MCF 10A (cell line): ENCODE measurements at regions not wholly inside any gene's neighbourhood (a gene's known extent, or its start where the extent isn't known, plus 50 kb on each side); places are given as distances from the start of the nearest gene placed in this dataset.

Experiments used
- BruUV-seq: library from RNA; stranded (reverse); fragments of 400-500 nt; replicated peaks from 2 replicates; lab custom pipeline; 2021; lab: Mats Ljungman, UMichigan
- CTCF ChIA-PET: fragments of 300-600 bp; sonication (Branson Sonifier 250); formaldehyde crosslinking; extraction: SDS; loops from one replicate; lab custom pipeline; 2021; ENCODE audit warnings: antibody characterized with exemption, inconsistent platforms; lab: Yijun Ruan, JAX
- POLR2A ChIA-PET: fragments of 300-600, 350-650 bp; sonication (Branson Sonifier 250); formaldehyde crosslinking; extraction: SDS; loops from one replicate; lab custom pipeline; 2020; ENCODE audit warnings: antibody characterized with exemption, inconsistent platforms; lab: Yijun Ruan, JAX
- DNase-seq: peaks from one replicate; pipeline ENCODE4 v3.0.0-alpha.2; 2018; ENCODE audit not compliant: unreplicated experiment
- H3K27ac Mint-ChIP-seq: one replicate; pipeline ENCODE4 v1.8.0; 2022; ENCODE audit warnings: mild to moderate bottlenecking, low read depth, mixed read lengths; ENCODE audit not compliant: unreplicated experiment
- H3K27me3 Mint-ChIP-seq: one replicate; pipeline ENCODE4 v1.8.0; 2022; ENCODE audit warnings: mixed read lengths; ENCODE audit not compliant: insufficient read depth, unreplicated experiment
- H3K36me3 Mint-ChIP-seq: one replicate; pipeline ENCODE4 v1.8.0; 2022; ENCODE audit warnings: mild to moderate bottlenecking, moderate library complexity, mixed read lengths; ENCODE audit not compliant: insufficient read depth, unreplicated experiment
- H3K4me1 Mint-ChIP-seq: one replicate; pipeline ENCODE4 v1.8.0; 2022; ENCODE audit warnings: mixed read lengths; ENCODE audit not compliant: insufficient read depth, unreplicated experiment
- H3K4me3 Mint-ChIP-seq: one replicate; pipeline ENCODE4 v1.8.0; 2022; ENCODE audit warnings: mild to moderate bottlenecking, moderate library complexity, mixed read lengths; ENCODE audit not compliant: unreplicated experiment
- H3K9me3 Mint-ChIP-seq: one replicate; pipeline ENCODE4 v1.8.0; 2022; ENCODE audit warnings: mixed read lengths; ENCODE audit not compliant: unreplicated experiment
- intact Hi-C: fragments of 100-400 bp; cut with micrococcal nuclease; formaldehyde crosslinking; loops from 2 replicates; pipeline ENCODE4 v1.14.1; 2022
- TF ChIP-seq, protein P1 (sequence below): fragments of 200-600 bp; IDR thresholded peaks from one replicate; pipeline ENCODE4 v1.8.0; 2022; ENCODE audit warnings: antibody characterized with exemption, mild to moderate bottlenecking; ENCODE audit not compliant: unreplicated experiment

DNA sequence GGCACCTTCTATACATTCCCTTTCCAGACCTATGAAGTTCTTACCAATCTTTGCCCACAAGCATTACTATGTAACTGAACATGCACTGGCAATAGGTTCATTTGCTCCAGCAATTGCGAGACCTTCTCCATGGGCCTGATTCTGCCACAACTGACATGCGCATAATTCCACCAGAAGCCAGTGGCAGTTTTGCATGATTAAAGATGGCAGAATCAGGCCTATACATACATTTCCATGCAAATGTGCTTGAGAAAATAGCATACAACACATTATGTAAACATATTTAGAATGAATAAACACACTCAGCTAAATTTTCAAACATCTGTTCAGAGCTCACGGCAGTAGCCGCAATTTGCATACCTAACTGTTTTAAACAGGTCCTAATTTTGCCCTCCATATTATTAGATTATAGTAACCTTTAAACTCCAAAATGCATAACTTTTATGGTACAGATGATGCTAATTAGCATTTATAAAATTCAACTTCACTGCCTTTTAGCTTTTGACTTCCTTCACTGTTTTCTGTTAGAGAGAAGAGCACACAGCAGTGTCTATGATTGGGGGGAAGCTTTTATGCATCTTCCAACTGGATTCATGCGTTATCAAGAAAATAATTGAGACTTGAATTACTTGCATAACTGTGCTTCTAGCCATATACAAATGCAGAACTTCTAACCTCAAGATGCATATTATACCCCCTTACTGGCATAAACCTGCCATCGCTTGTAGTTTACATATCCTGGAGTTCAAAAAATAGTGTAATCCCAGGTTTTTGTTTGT lies 155.3 kb upstream of the CDH19 start:
- POLR2A ChIA-PET = no interaction called here
- H3K4me3 Mint-ChIP-seq = no peak overlapping the region
- DNase-seq = no peak
- TF ChIP-seq, protein P1, sequence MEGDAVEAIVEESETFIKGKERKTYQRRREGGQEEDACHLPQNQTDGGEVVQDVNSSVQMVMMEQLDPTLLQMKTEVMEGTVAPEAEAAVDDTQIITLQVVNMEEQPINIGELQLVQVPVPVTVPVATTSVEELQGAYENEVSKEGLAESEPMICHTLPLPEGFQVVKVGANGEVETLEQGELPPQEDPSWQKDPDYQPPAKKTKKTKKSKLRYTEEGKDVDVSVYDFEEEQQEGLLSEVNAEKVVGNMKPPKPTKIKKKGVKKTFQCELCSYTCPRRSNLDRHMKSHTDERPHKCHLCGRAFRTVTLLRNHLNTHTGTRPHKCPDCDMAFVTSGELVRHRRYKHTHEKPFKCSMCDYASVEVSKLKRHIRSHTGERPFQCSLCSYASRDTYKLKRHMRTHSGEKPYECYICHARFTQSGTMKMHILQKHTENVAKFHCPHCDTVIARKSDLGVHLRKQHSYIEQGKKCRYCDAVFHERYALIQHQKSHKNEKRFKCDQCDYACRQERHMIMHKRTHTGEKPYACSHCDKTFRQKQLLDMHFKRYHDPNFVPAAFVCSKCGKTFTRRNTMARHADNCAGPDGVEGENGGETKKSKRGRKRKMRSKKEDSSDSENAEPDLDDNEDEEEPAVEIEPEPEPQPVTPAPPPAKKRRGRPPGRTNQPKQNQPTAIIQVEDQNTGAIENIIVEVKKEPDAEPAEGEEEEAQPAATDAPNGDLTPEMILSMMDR = no peak
- no peaks in the 10 kb centered on the region for H3K36me3 Mint-ChIP-seq
- no peaks in the 10 kb centered on the region for H3K27me3 Mint-ChIP-seq
- no peaks in the 10 kb centered on the region for H3K9me3 Mint-ChIP-seq
- no peaks in the 10 kb centered on the region for H3K4me1 Mint-ChIP-seq
- CTCF ChIA-PET = no interaction called here
- H3K27ac Mint-ChIP-seq = no peak overlapping the region
- intact Hi-C loops = no loop called here
- BruUV-seq = no TSS peak

DNA sequence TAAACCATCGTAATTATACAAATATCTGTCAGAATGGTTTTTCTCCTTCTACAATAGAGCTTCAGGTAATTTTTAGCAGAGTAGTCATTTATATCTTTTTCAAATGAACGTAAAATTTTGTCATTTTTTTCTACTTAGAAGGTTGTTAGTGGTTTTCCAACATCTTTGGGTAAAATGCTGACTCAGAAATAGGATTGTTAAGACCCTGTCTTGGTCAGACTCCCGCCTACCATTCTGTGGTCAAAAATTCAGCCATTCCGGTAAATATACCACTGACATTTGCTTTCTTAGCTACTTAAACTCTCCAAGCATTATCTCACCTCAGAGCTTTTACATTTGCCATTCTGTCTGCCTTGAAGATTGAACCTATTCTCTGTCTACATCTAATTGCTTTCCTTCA lies 154.1 kb upstream of the CDH19 start:
- TF ChIP-seq, protein P1 = no peak
- no peaks in the 10 kb centered on the region for H3K27me3 Mint-ChIP-seq
- H3K4me3 Mint-ChIP-seq = no peak overlapping the region
- CTCF ChIA-PET = interaction anchor here (0.7 kb wide), 1 partner anchor 16 kb away, joined by 4 read pairs; no protein-coding TSS in a partner anchor
- no peak for DNase-seq
- BruUV-seq = no TSS peak
- no peaks in the 10 kb centered on the region for H3K4me1 Mint-ChIP-seq
- H3K36me3 Mint-ChIP-seq = no peaks in the 10 kb centered on the region
- no peak overlapping the region for H3K27ac Mint-ChIP-seq
- POLR2A ChIA-PET = no interaction called here
- no peaks in the 10 kb centered on the region for H3K9me3 Mint-ChIP-seq
- intact Hi-C loops = no loop called here

DNA sequence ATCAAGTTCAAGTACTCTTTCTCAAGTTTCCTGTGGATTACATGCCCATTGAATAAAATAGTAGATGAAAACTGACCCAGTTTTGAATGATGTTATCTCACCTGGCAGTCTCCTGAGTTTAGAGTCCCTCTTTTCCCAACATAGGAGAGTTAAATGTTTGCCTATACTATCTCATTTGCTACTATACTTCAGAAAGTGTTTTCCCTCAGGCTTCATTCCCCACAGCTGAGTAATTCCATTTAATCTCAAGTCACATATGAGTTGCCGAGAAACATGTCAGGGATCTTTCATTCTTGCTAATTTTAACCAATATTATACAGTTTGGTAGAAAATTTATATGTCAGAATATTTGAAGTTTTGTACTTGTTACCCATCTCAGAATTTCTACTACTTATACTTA lies 150.4 kb upstream of the CDH19 start:
- ChIA-PET CTCF (no interaction called here), POLR2A (interaction anchor here (0.6 kb wide), 1 partner anchor 10 kb away, joined by 3 read pairs; no protein-coding TSS in a partner anchor)
- TF ChIP-seq, protein P1 = no peak
- no peaks in the 10 kb centered on the region for H3K27me3 Mint-ChIP-seq
- H3K4me1 Mint-ChIP-seq = no peaks in the 10 kb centered on the region
- no peak for DNase-seq
- H3K9me3 Mint-ChIP-seq = no peaks in the 10 kb centered on the region
- H3K4me3 Mint-ChIP-seq = no peak overlapping the region
- no peaks in the 10 kb centered on the region for H3K36me3 Mint-ChIP-seq
- no TSS peak for BruUV-seq
- intact Hi-C loops = no loop called here
- no peak overlapping the region for H3K27ac Mint-ChIP-seq

DNA sequence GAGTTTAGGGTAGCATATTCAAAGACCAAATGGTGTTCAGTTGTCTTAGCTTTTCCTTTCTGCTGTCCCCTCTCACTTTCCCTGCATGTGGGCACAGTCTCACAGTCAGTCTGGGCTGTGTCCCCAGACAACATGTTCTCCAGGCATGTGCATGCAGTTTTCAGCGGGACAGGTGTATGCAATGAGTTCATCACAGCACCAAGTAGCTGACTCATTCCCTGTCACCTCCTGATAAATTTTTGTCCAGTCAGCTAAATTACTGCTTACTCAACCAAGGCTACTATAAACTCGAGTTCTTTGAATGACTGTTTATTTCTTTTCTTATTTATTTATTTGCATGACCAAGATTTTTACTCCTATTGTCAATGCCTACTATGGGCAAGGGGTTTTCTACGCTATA lies 148.8 kb upstream of the CDH19 start:
- Mint-ChIP-seq H3K27ac (no peak overlapping the region), H3K27me3 (no peaks in the 10 kb centered on the region), H3K9me3 (no peaks in the 10 kb centered on the region), H3K4me3 (no peak overlapping the region), H3K36me3 (no peaks in the 10 kb centered on the region), H3K4me1 (no peaks in the 10 kb centered on the region)
- no TSS peak for BruUV-seq
- POLR2A ChIA-PET = interaction anchor here (0.7 to 0.9 kb wide), 2 partner anchors 9 to 24 kb away, joined by 3 read pairs; no protein-coding TSS in a partner anchor
- peak; percentile 12 for DNase-seq
- CTCF ChIA-PET = interaction anchor here (0.6 to 1.2 kb wide), 2 partner anchors 368 to 1708 kb away, joined by 4 to 5 read pairs; no protein-coding TSS in a partner anchor
- intact Hi-C loops = no loop called here
- TF ChIP-seq, protein P1 = no peak
